HS-27A (cell line): ENCODE measurements at regions not wholly inside any gene's neighbourhood (a gene's known extent, or its start where the extent isn't known, plus 50 kb on each side); places are given as distances from the start of the nearest gene placed in this dataset.
"Not testable (repeated sequence)": the region's sequence is repeated elsewhere in the genome, so short reads cannot be mapped to it uniquely, and the experiment has no call there.

Experiments used
- DNase-seq: peaks from one replicate; pipeline ENCODE4 v3.0.0-alpha.2; 2012; ENCODE audit warnings: low read depth, missing footprints

DNA sequence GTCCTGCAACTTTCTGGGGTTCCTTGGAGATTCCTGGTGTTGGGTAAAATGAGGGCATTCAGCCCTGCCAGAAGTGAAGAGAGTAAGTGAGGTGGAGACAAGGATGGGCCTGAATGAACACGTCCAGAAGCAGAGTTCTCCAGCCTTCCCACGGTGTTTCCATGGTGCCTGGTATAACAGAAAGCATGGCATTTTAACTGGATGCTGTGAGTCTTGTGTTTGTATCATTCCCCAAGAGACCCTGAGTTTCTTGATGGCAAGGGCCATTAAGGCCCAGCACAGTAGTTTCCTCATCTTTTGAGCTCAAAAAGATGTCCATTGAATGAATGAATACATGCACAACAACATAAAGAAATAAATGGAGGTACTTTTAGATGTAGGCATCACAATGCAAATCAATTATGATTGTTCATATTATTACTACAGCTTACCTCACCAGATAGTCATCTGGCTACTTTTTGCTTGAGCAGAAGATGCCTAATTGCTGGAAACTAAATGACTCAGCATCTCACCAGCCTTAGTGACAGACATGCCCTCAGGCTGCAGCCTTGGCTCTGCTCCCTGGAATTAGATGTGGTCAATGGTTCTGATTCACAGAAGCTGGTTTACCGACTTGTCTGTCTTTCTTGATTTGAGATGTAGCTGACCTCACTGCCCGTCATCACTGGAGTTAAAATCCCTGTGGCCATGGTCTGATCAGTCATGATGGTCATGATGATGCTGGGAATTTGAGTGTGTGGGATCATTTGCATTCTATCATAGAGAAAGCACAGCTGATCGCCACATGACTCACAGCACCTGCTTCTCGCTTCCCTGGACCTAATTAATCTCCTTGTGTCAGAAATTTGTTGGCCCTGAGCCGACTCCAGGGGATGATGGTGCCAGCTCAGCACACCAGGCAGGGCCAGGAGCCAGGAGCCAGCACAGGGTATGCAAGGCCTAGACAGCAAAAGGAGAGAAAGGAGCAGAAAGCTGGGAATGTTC is 83.9 kb downstream of the CXCL12 start:
- peak; percentile 84 for DNase-seq

- no peak for DNase-seq
Measured at GRCh38 chr10:44298713-44299112, 86.2 kb downstream of the CXCL12 start.

DNA sequence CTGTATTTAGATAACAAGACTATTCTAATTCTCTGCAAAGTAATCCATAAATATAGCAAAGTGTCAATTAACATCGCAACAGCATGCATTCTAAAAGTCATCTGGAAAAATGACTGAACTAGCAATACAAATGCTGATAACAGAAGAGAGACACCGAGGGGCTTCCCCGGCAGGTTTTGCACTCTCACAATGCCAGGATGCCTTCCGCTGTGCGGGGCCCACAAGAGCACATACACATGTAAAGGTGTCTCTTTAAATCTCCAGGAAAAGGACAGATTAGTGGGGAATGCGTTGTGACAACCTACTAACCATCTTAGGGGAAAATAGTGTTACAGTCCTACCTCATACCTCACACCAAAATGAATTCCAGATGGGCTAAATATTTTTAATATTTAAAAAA is 86.9 kb downstream of the CXCL12 start:
- DNase-seq, result no peak

DNA sequence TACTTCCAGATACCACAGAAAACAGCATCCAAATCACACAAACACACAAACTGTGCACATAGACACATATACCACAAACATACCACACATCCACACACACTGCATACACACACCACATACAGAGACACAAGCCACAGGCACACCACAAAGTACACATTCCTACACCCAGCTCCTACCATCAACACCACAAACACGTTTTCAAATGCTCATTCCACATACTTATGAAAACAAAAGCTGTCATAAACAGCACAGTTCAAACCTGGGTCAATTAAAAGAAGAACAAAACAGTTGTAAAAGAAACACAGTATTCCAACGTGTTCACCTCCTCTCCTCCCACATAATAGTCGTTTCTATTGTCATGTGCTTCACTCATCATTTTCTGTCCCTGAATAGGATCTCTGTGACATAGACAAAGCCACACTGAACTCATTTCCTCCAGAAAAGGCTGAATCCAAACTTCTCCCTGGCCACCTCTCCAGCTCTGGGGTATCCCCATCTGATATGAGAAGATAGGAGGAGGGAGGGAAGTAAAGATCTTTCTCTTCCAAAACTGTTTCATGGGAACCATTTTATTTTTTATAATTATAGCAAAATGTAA is 89.2 kb downstream of the CXCL12 start:
- DNase-seq, result no peak

DNA sequence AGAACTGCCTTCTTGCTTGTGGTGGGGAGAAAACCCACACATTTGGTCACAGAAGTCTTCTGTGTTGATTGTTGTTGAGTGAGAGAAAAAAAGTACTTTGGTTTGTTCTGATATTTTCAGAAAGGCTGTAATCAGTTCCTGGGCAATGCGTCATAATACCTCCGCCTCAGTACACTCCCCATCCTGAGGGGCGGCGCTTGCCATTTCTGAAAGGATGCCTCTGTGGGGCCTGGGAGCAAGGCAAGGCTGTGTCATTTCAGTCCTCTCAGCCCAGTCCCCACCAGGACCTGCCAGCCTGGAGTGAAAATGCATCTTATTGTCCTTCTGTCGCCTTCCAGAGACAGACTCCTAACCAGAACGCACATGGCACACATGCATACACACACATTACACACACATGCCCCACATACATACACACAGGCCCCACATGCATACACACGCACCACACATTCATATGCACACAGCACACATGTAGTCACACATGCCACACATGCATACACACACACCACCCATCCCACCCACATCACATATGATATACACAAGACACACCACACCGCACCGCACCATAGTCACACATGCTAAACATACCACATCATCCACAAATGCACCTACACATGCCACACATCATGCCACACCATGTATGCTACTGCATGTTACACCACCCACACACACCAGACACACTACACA is 90.0 kb downstream of the CXCL12 start:
- no peak for DNase-seq

DNA sequence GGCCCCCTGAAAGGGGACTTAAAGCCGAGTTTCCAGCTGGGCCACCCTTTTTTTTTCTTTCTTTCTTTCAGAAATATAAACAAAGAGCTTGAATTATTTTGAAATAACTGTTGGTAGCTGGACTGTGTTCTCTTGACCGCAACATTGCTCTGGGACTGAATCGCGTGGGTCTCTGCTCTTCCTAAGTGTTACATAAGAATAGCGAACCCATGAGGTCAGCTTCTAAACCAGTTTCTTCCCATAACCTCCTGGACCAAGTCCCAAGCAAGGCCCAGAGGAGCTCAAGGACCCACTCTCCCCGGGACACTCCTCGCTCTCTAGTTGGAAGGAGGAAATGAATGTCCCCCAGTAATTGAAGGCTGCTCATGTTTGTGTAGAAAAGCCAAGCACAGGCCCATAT is 91.1 kb downstream of the CXCL12 start:
- no peak for DNase-seq

DNA sequence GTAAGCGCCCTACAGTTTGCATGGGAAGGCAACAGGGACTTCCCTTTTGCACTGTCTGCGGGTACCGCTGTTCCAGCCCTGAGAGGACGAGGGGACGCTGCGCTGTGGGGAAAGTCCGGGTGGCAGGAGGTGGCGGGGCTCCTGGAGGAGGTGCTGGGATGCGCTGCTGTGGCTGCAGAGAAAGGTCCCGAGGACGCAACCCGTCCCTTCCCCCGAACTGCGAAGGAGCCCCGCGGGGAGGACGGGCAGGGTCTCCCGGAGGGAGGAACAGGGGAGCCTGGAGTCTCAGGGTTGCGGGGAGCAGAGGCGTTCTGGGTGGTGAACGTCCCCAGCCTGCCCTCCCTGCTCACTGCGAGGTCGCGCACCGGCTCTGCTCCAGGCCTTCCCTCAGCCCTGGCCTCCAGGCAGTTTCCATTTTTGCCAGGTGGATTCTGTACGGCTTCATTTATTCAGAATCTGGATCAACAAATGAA is 91.6 kb downstream of the CXCL12 start:
- DNase-seq, result no peak

DNA sequence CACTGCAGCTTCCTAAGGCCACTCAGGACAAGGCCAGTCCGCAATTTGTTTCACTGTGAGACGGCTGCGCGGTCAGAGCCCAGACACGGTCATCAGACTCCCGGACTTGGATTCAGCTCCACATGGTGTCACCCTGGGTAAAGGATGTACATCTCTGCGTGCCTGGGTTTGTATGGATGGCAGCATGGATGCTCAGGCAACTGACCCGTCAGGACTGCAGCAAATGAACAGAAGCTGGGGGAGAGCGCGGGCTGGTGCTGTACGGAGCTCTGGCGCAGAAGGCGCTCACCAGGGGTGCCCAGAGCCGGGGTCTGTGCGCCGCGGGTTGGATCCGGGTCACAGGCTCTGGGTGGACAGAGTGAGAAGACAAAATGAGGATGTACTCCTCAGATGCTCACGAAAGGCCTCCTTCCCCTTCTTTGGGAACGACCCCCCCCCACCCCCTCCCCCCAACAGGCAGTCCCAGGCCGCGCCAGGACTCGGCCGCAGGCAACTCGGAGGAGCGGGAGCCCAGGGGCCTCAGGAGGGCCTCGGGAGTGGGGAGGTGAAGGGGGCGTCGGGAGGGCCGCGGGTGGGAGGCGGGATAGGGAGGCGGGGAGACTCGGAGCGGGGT is 92.4 kb downstream of the CXCL12 start:
- no peak for DNase-seq

DNA sequence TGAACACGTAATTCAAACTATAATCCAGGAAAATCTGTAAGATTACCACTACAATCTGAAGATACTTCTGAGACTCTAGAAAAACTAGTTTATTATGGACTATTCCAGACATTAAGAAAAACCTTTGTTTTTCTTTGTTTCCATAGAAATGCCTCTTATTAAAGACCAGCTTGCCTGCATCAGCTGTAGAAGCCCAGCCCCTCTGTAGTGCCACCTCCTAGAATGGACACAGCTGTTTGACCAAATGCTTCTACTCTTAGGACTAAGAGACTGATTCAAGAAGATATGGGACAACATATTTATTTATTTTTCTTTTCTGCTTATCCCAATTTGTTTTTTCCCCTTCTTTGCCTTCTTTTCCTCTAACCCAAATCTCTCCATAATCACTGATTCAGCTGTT is 93.8 kb downstream of the CXCL12 start:
- no peak for DNase-seq

DNA sequence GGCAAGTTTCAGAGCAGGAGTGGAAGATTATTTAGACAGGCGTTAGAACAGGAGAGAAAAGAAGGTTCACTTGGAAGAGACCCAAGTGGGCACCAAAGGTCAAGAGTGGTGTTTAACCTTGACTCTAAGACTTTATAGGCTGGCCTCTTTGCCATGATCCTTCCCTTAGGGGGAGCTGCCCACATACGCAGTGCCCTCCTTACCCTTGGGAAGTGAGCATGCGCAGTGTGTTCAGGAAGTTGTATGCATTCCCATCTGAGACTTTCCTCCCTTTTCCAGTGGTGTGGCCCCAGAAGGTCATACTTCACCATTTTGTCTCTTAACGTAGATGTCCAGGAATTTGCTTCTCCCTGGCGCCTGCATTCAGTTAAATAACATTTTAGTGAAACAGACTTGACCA is 95.8 kb downstream of the CXCL12 start:
- no peak for DNase-seq

DNA sequence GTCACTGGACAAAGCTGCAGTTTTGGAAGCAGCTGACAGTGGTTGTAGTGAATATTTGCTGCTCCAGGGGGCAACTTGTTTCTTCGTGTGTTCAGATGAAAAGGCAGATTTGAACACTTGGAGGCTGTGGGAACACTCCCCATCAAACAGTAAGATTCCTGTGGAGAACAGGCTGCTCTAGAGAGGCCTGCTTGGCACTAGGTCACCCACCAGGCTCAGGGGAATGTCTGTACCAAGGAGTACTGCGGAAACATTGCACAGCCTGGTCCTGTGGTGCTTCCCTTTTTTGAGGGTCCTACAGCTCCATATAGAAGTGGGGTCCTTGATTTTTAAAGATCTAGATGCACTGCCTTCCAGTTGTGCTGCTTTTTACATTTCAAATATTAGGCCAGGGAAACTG is 97.5 kb downstream of the CXCL12 start:
- no peak for DNase-seq

GRCh38 chr10:44284198-44285084 is 100.5 kb downstream of the CXCL12 start:
- DNase-seq, result no peak

GRCh38 chr10:44282626-44283300 is 102.1 kb downstream of the CXCL12 start:
- DNase-seq, result no peak

DNA sequence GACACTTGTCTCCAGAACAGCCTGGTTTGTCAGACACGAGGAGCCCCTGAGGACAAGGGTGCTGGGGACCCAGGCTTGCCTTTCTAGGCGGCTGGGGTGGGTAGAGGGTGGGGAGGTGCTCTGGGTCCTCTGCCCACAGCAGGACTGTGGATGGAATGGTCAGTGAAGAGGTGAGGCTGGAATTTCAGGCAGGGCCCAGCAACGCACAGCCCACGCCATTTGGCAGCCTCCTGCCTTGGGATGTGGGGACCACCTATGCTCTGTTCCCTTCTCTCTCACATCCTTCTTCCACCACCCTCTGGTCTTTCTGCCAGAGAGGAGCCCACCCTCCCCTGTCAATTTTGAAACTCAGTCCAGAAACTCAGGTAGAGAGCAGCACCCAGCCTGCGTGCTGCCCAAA is 103.2 kb downstream of the CXCL12 start:
- DNase-seq, result no peak

DNA sequence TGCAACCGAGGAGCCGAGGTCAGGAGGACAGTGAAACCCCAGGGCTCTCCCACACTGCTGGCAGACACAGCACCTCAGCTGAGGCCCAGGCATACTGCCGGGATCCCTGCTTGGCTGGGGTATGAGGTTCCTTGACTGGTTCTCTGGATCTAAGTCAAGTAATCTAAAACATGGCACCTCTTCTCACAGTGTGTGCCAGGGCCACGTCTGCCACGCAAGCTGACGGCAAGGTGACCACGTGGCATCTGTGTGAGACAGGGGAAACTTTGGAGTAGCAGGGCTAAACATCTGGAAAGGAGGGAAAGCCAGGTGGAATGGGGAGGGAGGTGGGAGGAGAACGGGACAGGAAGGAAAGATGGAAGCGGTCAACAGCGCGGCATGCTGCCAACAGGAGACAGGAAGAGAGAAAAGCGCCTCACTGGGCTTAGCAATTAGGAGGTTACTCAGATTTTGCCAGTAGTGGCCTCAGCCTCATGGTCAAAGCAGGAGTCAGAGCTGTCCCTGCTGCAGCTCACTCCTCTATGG is 103.7 kb downstream of the CXCL12 start:
- no peak for DNase-seq

DNA sequence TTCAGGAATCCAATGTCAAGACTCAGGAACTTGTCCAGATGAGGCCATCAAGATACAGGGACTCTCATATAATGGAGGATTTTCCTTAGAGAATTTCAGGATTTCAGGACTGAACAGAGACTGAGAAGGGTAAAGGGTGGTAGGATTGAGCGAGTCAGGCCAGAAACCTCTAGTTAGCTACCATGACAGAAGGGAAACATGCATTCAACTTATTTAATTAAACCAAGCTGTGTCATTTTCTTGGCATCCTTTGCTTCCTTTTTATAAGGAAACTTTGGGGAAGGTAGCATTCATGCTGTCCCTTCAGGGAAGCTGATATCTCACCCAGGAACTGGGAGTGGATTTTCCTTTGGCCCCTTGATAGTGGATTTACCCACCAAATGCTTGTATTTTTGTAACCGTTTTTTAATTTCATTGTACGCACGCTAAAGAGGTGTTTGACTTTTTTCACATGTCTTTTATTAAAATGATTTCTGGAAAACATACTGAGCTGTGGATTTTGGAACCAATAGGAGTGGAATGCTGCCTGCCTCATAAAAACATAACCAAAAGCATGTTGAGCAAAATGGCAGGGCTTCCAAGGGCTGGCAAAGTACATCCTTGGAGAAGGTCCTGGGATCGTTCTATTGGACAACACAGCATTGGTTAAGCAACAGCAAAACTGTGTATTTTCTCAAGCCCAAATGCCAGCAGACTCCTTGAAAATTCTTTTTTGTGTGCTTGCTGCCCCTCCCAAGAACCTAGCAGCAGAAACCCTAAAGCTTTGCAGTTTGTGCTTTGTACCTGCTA is 104.5 kb downstream of the CXCL12 start:
- no peak for DNase-seq

DNA sequence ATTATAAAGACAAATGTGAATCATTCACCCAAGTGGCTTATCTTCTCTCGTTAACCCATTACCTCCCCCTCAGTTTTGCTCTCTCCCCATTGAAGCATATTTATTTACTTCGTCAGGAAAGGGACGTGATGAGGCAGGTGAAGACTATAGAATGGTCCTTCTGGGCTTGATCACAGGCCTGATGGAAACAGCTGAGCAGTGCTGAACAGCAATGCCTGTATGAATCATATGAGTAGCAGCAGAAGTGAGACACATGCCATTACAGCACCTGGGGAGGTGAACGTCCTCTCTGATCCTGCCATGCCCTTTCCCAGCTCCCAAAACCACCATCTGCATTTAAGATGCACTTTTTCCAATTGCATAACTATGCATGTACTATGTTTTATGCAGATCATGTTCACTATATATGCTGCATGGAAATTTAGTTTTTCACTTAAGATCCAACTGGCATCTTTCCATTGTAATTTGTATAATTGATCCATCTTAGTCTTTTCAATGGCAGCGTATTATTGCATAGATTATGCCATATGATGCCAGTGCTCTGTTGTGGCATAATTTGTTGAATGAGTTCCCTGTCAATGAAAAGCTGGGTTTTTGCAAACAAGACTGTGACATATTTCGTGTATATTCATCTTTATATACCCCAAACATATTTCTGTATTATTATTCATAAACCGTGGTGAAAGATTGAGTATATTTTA is 105.3 kb downstream of the CXCL12 start:
- DNase-seq, result no peak

DNA sequence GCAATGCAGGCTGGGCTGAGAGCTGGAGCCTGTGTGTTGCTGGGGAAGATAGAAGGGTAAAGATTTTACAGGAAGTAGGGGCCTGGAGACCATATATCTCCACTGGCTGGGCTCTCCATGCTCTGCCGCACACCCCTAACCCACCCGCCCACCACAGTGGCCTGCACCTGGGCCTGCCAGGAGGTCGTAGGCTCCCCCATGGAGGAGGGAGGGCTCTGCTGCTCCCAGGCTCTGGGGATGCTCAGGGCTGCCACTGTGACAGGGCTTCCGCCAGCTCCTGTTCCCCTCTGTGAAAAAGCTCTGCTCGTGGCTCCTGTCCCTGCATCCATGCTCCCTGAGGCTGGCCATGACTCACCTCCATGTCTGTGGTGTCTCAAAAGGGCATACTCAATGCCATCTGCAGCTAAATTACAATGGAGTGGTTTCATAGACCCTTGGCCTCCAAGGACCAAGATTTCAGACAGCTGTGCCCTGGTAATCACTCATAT is 106.0 kb downstream of the CXCL12 start:
- no peak for DNase-seq

- DNase-seq, result not testable (repeated sequence)
Measured at GRCh38 chr10:44268435-44268948, 116.4 kb downstream of the CXCL12 start.
